Activated CD8-positive, alpha-beta T cell treated with anti-CD3 and anti-CD28 coated beads for 36 hours (primary cell): ENCODE measurements at regions not wholly inside any gene's neighbourhood (a gene's known extent, or its start where the extent isn't known, plus 50 kb on each side); places are given as distances from the start of the nearest gene placed in this dataset.
A peak's percentile ranks its signal among the peaks of the same experiment; 100 is the strongest.

Experiments
- ATAC-seq: fragments of 200-7000 bp; cut with Tn5 transposase; one replicate; pipeline ENCODE4 v1.10.0; 2021; ENCODE audit warnings: mild to moderate bottlenecking, moderate library complexity
- CTCF ChIA-PET: fragments of 350-600 bp; sonication (Branson Sonifier 250); formaldehyde crosslinking; loops from one replicate; lab custom pipeline; 2021; ENCODE audit warnings: antibody characterized with exemption; lab: Charles Lee
- POLR2A ChIA-PET: fragments of 350-600 bp; sonication (Branson Sonifier 250); formaldehyde crosslinking; loops from one replicate; lab custom pipeline; 2021; ENCODE audit warnings: antibody characterized with exemption; lab: Charles Lee
- DNase-seq: peaks from one replicate; pipeline ENCODE4 v3.0.0-alpha.2; 2020
- H3K27ac Mint-ChIP-seq: one replicate; pipeline ENCODE4 v1.8.0; 2021; ENCODE audit warnings: mild to moderate bottlenecking, mixed read lengths
- H3K27me3 Mint-ChIP-seq: one replicate; pipeline ENCODE4 v1.8.0; 2021; ENCODE audit warnings: mixed read lengths
- H3K36me3 Mint-ChIP-seq: one replicate; pipeline ENCODE4 v1.8.0; 2021; ENCODE audit warnings: low read depth, mixed read lengths
- H3K4me1 Mint-ChIP-seq: one replicate; pipeline ENCODE4 v1.8.0; 2021; ENCODE audit warnings: low read depth, mixed read lengths
- H3K4me3 Mint-ChIP-seq: one replicate; pipeline ENCODE4 v1.8.0; 2021; ENCODE audit warnings: mild to moderate bottlenecking, moderate library complexity, mixed read lengths
- H3K9me3 Mint-ChIP-seq: one replicate; pipeline ENCODE4 v1.8.0; 2021; ENCODE audit warnings: mixed read lengths
- CTCF ChIP-seq: fragments of 200-600 bp; IDR thresholded peaks from one replicate; pipeline ENCODE4 v1.8.0; 2022; ENCODE audit warnings: antibody characterized with exemption, mild to moderate bottlenecking
- intact Hi-C: fragments of 100-400 bp; cut with micrococcal nuclease; formaldehyde crosslinking; loops from one replicate; pipeline ENCODE4 v1.10.0; 2022

- Mint-ChIP-seq H3K4me3 (no peak overlapping the region), H3K27me3 (no peaks in the 10 kb centered on the region), H3K36me3 (no peaks in the 10 kb centered on the region), H3K9me3 (no peaks in the 10 kb centered on the region), H3K27ac (no peak overlapping the region), H3K4me1 (peaks cover 10% of the 10 kb centered on the region)
- CTCF ChIA-PET: interaction anchor here (1.2 kb wide), 1 partner anchor 142 kb away, joined by 3 read pairs; no protein-coding TSS in a partner anchor
- no peak for DNase-seq
- intact Hi-C loops: no loop called here
- POLR2A ChIA-PET: no interaction called here
- no peak for TF ChIP-seq CTCF
- no peak for ATAC-seq
Measured at GRCh38 chr1:17957588-17958267, 149.9 kb upstream of the IGSF21 start.

- H3K27ac Mint-ChIP-seq: no peak overlapping the region
- DNase-seq (peak; percentile 2), ATAC-seq (no peak)
- no peaks in the 10 kb centered on the region for H3K36me3 Mint-ChIP-seq
- H3K27me3 Mint-ChIP-seq: no peaks in the 10 kb centered on the region
- intact Hi-C loops: no loop called here
- no peak overlapping the region for H3K4me3 Mint-ChIP-seq
- H3K9me3 Mint-ChIP-seq: no peaks in the 10 kb centered on the region
- ChIA-PET POLR2A (no interaction called here), CTCF (no interaction called here)
- H3K4me1 Mint-ChIP-seq: peaks cover 10% of the 10 kb centered on the region
- TF ChIP-seq CTCF: no peak
Measured at GRCh38 chr1:17958704-17959103, 148.9 kb upstream of the IGSF21 start.

- peaks cover 8% of the 10 kb centered on the region for H3K27me3 Mint-ChIP-seq
- no peak for TF ChIP-seq CTCF
- no peaks in the 10 kb centered on the region for H3K9me3 Mint-ChIP-seq
- ChIA-PET CTCF (interaction anchor here (1.6 kb wide), 1 partner anchor 41 kb away, joined by 6 read pairs; no protein-coding TSS in a partner anchor), POLR2A (no interaction called here)
- no peak overlapping the region for H3K4me3 Mint-ChIP-seq
- no peak overlapping the region for H3K27ac Mint-ChIP-seq
- DNase-seq (no peak), ATAC-seq (no peak)
- H3K36me3 Mint-ChIP-seq: no peaks in the 10 kb centered on the region
- peaks cover 5% of the 10 kb centered on the region for H3K4me1 Mint-ChIP-seq
- intact Hi-C loops: no loop called here
Measured at GRCh38 chr1:17963513-17963912, 144.1 kb upstream of the IGSF21 start.

GRCh38 chr1:17965515-17966100 is 142.0 kb upstream of the IGSF21 start:
- H3K4me1 Mint-ChIP-seq: no peaks in the 10 kb centered on the region
- POLR2A ChIA-PET: no interaction called here
- peaks cover 9% of the 10 kb centered on the region for H3K27me3 Mint-ChIP-seq
- intact Hi-C loops: no loop called here
- ATAC-seq (no peak), DNase-seq (no peak)
- no peak for TF ChIP-seq CTCF
- no peaks in the 10 kb centered on the region for H3K9me3 Mint-ChIP-seq
- H3K36me3 Mint-ChIP-seq: no peaks in the 10 kb centered on the region
- no peak overlapping the region for H3K4me3 Mint-ChIP-seq
- no peak overlapping the region for H3K27ac Mint-ChIP-seq
- CTCF ChIA-PET: no interaction called here

- POLR2A ChIA-PET: no interaction called here
- no peak overlapping the region for H3K4me3 Mint-ChIP-seq
- CTCF ChIA-PET: no interaction called here
- no peaks in the 10 kb centered on the region for H3K9me3 Mint-ChIP-seq
- H3K4me1 Mint-ChIP-seq: no peaks in the 10 kb centered on the region
- peaks cover 9% of the 10 kb centered on the region for H3K27me3 Mint-ChIP-seq
- ATAC-seq: no peak
- intact Hi-C loops: no loop called here
- no peak for DNase-seq
- H3K36me3 Mint-ChIP-seq: no peaks in the 10 kb centered on the region
- no peak for TF ChIP-seq CTCF
- no peak overlapping the region for H3K27ac Mint-ChIP-seq
Measured at GRCh38 chr1:17966341-17966740, 141.3 kb upstream of the IGSF21 start.
